ENCODE measurements at regions not wholly inside any gene's neighbourhood (a gene's known extent, or its start where the extent isn't known, plus 50 kb on each side); places are given as distances from the start of the nearest gene placed in this dataset.

GRCh38 chr3:104832530-104832929 lies 534.2 kb upstream of the ALCAM start:
- TF ChIP-seq CTCF (IDR thresholded peaks at IDR 0.05) (no peak), POLR2A (IDR thresholded peaks at IDR 0.05) (no peak)
